Type B pancreatic cell (in vitro differentiated cells): ENCODE measurements at regions not wholly inside any gene's neighbourhood (a gene's known extent, or its start where the extent isn't known, plus 50 kb on each side); places are given as distances from the start of the nearest gene placed in this dataset.

Source experiments
- DNase-seq: peaks from one replicate; pipeline ENCODE4 v3.0.0; 2021; ENCODE audit warnings: mixed read lengths; ENCODE audit not compliant: unreplicated experiment; ENCODE audit errors: extremely low spot score
- H3K27ac Mint-ChIP-seq: 2 replicates; pipeline ENCODE4 v1.8.0; 2021; ENCODE audit warnings: mild to moderate bottlenecking, mixed read lengths
- H3K27me3 Mint-ChIP-seq: 2 replicates; pipeline ENCODE4 v1.8.0; 2021; ENCODE audit warnings: mixed read lengths
- H3K36me3 Mint-ChIP-seq: 2 replicates; pipeline ENCODE4 v1.8.0; 2021; ENCODE audit warnings: mixed read lengths
- H3K4me1 Mint-ChIP-seq: one replicate; pipeline ENCODE4 v1.8.0; 2021; ENCODE audit warnings: mixed read lengths; ENCODE audit not compliant: unreplicated experiment
- H3K4me3 Mint-ChIP-seq: 2 replicates; pipeline ENCODE4 v1.8.0; 2021; ENCODE audit warnings: mild to moderate bottlenecking, mixed read lengths
- H3K9me3 Mint-ChIP-seq: 2 replicates; pipeline ENCODE4 v1.8.0; 2021; ENCODE audit warnings: mixed read lengths
- TF ChIP-seq, protein P1 (sequence below): fragments of 200-600 bp; sonication (generic); conservative IDR thresholded peaks from 2 replicates; pipeline ENCODE4 v1.5.0; 2021; ENCODE audit warnings: antibody characterized with exemption, mild to moderate bottlenecking

DNA sequence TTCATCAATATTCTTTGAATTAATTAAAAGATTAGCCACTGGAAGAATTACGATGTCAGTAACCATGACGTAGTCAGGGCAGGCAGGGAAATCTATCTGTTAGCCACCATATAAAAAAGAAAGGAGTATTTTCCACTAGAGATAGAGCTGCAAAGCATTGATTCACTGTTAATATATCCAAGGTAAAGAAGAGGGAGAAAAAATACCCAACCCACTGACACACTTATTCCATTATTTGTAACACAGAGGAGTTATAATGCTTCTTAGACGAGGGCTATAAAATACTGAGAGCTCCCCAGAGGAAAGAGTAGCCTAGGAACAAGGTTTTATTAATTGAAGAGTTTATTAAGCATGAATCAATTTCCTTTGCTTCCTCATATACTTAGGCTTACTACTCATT is 382.2 kb upstream of the CDH6 start:
- no peaks in the 10 kb centered on the region for H3K9me3 Mint-ChIP-seq
- DNase-seq, result no peak
- no peaks in the 10 kb centered on the region for H3K4me1 Mint-ChIP-seq
- no peaks in the 10 kb centered on the region for H3K27me3 Mint-ChIP-seq
- H3K36me3 Mint-ChIP-seq, result no peaks in the 10 kb centered on the region
- H3K27ac Mint-ChIP-seq, result no peak overlapping the region
- TF ChIP-seq, protein P1, sequence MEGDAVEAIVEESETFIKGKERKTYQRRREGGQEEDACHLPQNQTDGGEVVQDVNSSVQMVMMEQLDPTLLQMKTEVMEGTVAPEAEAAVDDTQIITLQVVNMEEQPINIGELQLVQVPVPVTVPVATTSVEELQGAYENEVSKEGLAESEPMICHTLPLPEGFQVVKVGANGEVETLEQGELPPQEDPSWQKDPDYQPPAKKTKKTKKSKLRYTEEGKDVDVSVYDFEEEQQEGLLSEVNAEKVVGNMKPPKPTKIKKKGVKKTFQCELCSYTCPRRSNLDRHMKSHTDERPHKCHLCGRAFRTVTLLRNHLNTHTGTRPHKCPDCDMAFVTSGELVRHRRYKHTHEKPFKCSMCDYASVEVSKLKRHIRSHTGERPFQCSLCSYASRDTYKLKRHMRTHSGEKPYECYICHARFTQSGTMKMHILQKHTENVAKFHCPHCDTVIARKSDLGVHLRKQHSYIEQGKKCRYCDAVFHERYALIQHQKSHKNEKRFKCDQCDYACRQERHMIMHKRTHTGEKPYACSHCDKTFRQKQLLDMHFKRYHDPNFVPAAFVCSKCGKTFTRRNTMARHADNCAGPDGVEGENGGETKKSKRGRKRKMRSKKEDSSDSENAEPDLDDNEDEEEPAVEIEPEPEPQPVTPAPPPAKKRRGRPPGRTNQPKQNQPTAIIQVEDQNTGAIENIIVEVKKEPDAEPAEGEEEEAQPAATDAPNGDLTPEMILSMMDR, result no peak
- no peak overlapping the region for H3K4me3 Mint-ChIP-seq

DNA sequence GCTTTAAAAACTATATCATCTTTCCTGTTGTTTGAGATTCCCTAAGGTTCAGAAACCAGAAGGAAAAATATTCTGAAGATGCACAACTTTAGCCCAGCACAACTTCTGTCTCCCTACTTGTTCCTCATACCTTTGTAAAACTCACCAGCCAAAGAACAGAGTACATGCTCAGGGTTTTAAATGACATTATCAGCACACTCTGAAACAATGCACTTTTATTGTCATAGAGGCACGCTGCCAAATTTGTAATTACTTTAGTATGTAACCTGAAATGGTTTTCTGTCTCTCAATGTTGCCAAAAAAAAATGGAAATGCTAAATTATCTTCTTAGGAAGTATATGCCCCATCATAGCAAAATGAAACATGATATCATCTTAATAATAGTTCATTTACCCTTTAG is 383.6 kb upstream of the CDH6 start:
- H3K27me3 Mint-ChIP-seq, result no peaks in the 10 kb centered on the region
- H3K9me3 Mint-ChIP-seq, result no peaks in the 10 kb centered on the region
- no peaks in the 10 kb centered on the region for H3K4me1 Mint-ChIP-seq
- H3K27ac Mint-ChIP-seq, result no peak overlapping the region
- no peak for DNase-seq
- no peak overlapping the region for H3K4me3 Mint-ChIP-seq
- TF ChIP-seq, protein P1, result no peak
- H3K36me3 Mint-ChIP-seq, result no peaks in the 10 kb centered on the region

DNA sequence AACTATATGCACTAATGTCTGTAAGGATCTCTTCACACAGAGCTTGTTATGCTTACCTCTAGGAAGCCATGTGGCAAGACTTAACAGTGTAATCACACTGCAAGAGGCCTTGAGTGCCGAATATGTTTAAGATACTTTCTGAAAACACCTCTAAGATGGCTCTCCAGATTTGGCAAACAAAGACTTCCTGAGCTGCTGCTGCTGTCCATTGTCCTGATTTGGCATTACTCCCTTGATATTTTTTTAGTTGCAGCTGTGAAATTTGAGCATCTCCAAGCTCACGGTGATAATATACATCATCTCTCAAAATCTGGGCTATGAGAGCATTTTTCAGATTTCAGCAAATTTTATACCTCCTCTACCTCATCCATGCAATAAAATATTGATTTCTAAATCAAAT is 384.5 kb upstream of the CDH6 start:
- Mint-ChIP-seq H3K4me3 (no peak overlapping the region), H3K4me1 (no peaks in the 10 kb centered on the region), H3K27ac (no peak overlapping the region), H3K27me3 (no peaks in the 10 kb centered on the region), H3K36me3 (no peaks in the 10 kb centered on the region), H3K9me3 (no peaks in the 10 kb centered on the region)
- no peak for DNase-seq
- TF ChIP-seq, protein P1, result no peak

DNA sequence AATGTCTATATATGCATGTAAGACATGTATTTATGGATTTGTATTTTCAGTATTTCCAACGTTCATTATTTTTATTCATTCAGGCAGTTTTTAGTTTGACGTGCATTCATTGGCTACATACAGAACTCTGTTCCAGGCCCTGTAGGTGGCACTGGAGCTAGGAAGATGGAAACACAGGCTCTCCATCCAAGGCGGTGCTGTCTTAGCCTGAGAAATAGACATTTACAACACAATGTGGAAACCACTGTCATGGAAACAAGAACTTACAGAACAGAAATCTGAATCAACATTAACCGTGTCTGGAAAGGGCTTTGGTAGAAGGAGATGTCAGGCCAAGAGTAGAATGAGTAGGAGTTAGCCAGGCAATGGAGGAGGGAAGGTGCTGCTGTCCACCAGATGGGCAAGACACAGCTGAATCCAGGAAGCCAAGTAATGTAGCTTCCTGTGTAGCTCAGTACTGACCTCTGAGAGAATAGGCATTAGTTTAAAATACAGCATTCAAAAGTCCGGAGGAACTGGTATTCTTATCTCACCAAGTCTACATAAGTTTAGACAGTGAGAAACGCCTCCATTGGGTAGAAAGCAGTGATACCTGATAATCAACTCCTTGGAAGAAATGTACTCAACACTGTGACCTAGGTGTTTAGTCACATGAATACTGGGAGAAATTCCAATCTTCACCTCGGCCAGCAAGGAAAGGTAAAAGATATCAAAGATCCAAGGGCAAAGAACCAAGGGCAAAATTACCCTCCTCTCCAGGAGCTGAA is 388.6 kb upstream of the CDH6 start:
- H3K27ac Mint-ChIP-seq, result no peak overlapping the region
- H3K36me3 Mint-ChIP-seq, result no peaks in the 10 kb centered on the region
- H3K4me1 Mint-ChIP-seq, result no peaks in the 10 kb centered on the region
- H3K9me3 Mint-ChIP-seq, result no peaks in the 10 kb centered on the region
- no peaks in the 10 kb centered on the region for H3K27me3 Mint-ChIP-seq
- no peak overlapping the region for H3K4me3 Mint-ChIP-seq
- DNase-seq, result no peak
- TF ChIP-seq, protein P1, result peak; percentile 47

DNA sequence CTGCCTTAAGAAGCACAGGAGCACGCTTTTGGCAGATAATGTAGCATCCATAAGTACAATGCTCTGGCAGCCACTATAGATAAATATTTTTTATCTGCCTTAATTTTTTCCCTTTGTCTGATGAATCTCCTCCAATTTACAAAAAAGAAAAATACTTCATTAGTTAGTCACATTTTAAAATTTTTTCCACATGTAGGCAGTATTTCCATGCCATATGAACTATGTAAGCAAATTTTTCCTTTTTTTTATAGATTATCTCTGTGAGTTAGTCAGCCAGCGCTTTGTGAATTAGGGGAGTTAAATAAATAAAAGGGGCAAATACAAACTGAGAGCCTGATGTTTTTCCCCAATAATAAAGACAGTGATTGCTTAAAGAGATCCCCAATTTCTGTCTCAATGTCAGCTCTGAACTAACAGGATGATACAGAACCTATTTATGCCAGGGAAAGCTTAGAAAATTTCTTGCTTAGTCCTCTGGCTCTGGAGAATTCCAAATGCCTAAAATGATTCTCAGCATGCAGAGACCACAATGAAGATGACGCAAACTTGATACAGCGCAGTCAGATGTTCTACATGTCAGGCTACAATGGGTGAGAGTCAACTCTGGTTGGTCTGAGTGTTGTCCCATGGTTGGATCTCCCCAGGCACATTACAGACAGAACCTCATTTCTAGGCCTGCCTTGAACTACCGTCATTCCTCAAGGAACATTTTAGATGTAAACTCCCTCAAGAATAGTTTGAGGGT is 390.4 kb upstream of the CDH6 start:
- H3K9me3 Mint-ChIP-seq, result no peaks in the 10 kb centered on the region
- no peak for DNase-seq
- no peaks in the 10 kb centered on the region for H3K4me1 Mint-ChIP-seq
- TF ChIP-seq, protein P1, result no peak
- no peaks in the 10 kb centered on the region for H3K27me3 Mint-ChIP-seq
- H3K4me3 Mint-ChIP-seq, result no peak overlapping the region
- H3K36me3 Mint-ChIP-seq, result no peaks in the 10 kb centered on the region
- no peak overlapping the region for H3K27ac Mint-ChIP-seq
